NB4 (cell line): ENCODE measurements at regions not wholly inside any gene's neighbourhood (a gene's known extent, or its start where the extent isn't known, plus 50 kb on each side); places are given as distances from the start of the nearest gene placed in this dataset.

Source experiments
- DNase-seq: peaks from one replicate; pipeline ENCODE4 v3.0.0; 2010; ENCODE audit warnings: low read depth
- H3K4me3 ChIP-seq: one replicate; pipeline ENCODE4 v1.5.1; 2011; ENCODE audit warnings: mild to moderate bottlenecking, low read depth, low read length, moderate library complexity
- CTCF ChIP-seq: IDR thresholded peaks from one replicate; pipeline ENCODE4 v1.5.1; 2012; ENCODE audit warnings: low read depth, low read length
- MYC ChIP-seq: IDR thresholded peaks from 2 replicates; pipeline ENCODE4 v1.6.1; 2011; ENCODE audit warnings: low read depth, low read length
- POLR2A ChIP-seq: IDR thresholded peaks from 2 replicates; pipeline ENCODE4 v1.6.1; 2011; ENCODE audit warnings: mild to moderate bottlenecking; ENCODE audit not compliant: insufficient read length; ENCODE audit errors: extremely low read depth
- TF ChIP-seq, protein P1 (sequence below): IDR thresholded peaks from 2 replicates; pipeline ENCODE4 v1.6.1; 2011; ENCODE audit warnings: low read depth, low read length

GRCh38 chr15:95793231-95793630 is 537.3 kb upstream of the NR2F2 start:
- TF ChIP-seq MYC (no peak), CTCF (no peak), POLR2A (no peak)
- TF ChIP-seq, protein P1, sequence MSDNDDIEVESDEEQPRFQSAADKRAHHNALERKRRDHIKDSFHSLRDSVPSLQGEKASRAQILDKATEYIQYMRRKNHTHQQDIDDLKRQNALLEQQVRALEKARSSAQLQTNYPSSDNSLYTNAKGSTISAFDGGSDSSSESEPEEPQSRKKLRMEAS = no peak
- DNase-seq = no peak
- no peak overlapping the region for H3K4me3 ChIP-seq

GRCh38 chr15:95795386-95795785 is 535.1 kb upstream of the NR2F2 start:
- TF ChIP-seq POLR2A = no peak
- TF ChIP-seq, protein P1 = no peak
- TF ChIP-seq CTCF = no peak
- no peak for TF ChIP-seq MYC
- H3K4me3 ChIP-seq = no peak overlapping the region
- no peak for DNase-seq

DNA sequence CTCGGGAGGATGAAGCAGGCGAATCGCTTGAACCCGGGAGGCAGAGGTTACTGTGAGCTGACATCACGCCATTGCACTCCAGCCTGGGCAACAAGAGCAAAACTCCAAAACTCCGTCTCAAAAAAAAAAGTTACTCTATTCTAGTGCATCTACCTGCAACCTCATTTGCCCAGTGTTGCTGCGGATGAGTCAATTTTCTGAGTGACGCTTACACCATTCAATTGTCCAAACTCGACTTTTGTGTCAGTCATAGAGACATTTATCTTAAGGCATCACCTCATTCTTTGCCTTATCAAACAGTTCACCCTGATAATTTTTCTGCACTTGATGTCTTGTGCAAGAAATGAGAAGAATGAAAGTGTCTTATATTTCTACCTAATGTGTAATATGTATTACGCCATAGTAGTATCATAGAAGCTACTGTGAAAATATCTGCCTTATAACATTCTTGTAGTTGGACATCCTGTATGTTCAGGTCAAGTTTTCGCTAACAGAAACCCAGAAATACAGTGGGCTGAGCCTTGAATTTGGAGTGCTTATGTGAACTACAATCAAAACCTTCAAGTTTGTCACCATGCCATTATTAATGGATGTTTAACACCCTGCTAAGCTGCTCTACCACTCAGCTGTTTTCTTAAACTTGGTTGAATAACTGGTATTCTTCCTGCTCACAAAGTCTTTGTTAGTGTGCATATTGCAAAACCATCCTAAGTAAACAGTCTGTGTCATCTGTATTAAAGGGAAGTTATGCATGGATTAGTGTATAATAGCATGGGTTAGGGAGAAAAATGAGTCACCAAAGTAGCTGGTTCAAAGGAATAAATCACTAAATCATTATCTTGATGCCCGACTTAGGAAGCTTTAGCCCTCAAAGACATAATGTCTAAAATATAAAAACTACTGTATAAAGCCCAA is 531.0 kb upstream of the NR2F2 start:
- DNase-seq = peak; percentile 51
- no peak overlapping the region for H3K4me3 ChIP-seq
- TF ChIP-seq CTCF (no peak), POLR2A (no peak), MYC (no peak)
- TF ChIP-seq, protein P1 = no peak

- TF ChIP-seq POLR2A (no peak), CTCF (no peak), MYC (no peak)
- TF ChIP-seq, protein P1 = no peak
- no peak overlapping the region for H3K4me3 ChIP-seq
- DNase-seq = no peak
Measured at GRCh38 chr15:95804484-95804883, 526.0 kb upstream of the NR2F2 start.

- DNase-seq = no peak
- H3K4me3 ChIP-seq = no peak overlapping the region
- TF ChIP-seq POLR2A (no peak), MYC (no peak), CTCF (no peak)
- TF ChIP-seq, protein P1 = no peak
Measured at GRCh38 chr15:95812491-95812890, 518.0 kb upstream of the NR2F2 start.
